GM23338 (cell line): ENCODE measurements at regions not wholly inside any gene's neighbourhood (a gene's known extent, or its start where the extent isn't known, plus 50 kb on each side); places are given as distances from the start of the nearest gene placed in this dataset.

Source experiments
- ATAC-seq: fragments of 200-7000 bp; cut with Tn5 transposase; 3 replicates; pipeline ENCODE4 v1.9.1; 2020
- DNase-seq: peaks from one replicate; pipeline ENCODE4 v3.0.0-alpha.2; 2015; ENCODE audit warnings: low spot score
- H2AFZ ChIP-seq: fragments of 200-600 bp; sonication (generic); 2 replicates; pipeline ENCODE4 v1.8.0; 2016; ENCODE audit warnings: antibody characterized with exemption, mild to moderate bottlenecking, moderate library complexity
- H3F3A ChIP-seq: fragments of 200-600 bp; sonication (generic); replicated peaks from 2 replicates; pipeline ENCODE4 v1.8.0; 2017; ENCODE audit warnings: antibody characterized with exemption, mixed run types, low read depth
- H3K27ac ChIP-seq: fragments of 200-600 bp; sonication (generic); 2 replicates; pipeline ENCODE4 v1.6.1; 2016; ENCODE audit warnings: low read depth
- H3K27me3 ChIP-seq: fragments of 200-600 bp; sonication (generic); 2 replicates; pipeline ENCODE4 v1.8.0; 2016; ENCODE audit warnings: mild to moderate bottlenecking, mixed run types, moderate library complexity; ENCODE audit not compliant: insufficient read depth
- H3K36me3 ChIP-seq: fragments of 200-600 bp; sonication (generic); 2 replicates; pipeline ENCODE4 v1.8.0; 2016; ENCODE audit warnings: mild to moderate bottlenecking; ENCODE audit not compliant: insufficient read depth
- H3K4me1 ChIP-seq: fragments of 200-600 bp; sonication (generic); 2 replicates; pipeline ENCODE4 v1.8.0; 2016; ENCODE audit warnings: mild to moderate bottlenecking, moderate library complexity; ENCODE audit not compliant: insufficient read depth
- H3K4me2 ChIP-seq: fragments of 200-600 bp; sonication (generic); 2 replicates; pipeline ENCODE4 v1.7.1; 2017; ENCODE audit warnings: mixed run types
- H3K4me3 ChIP-seq: fragments of 200-600 bp; sonication (generic); 2 replicates; pipeline ENCODE4 v1.6.1; 2016; ENCODE audit warnings: mixed run types
- H3K79me2 ChIP-seq: fragments of 200-600 bp; sonication (generic); replicated peaks from 2 replicates; pipeline ENCODE4 v1.8.0; 2017; ENCODE audit warnings: mild to moderate bottlenecking; ENCODE audit not compliant: insufficient read depth
- H3K9me2 ChIP-seq: fragments of 200-600 bp; sonication (generic); 2 replicates; pipeline ENCODE4 v1.8.0; 2017; ENCODE audit not compliant: insufficient read depth
- H4K20me1 ChIP-seq: fragments of 200-600 bp; sonication (generic); replicated peaks from 2 replicates; pipeline ENCODE4 v1.8.0; 2017; ENCODE audit warnings: mild to moderate bottlenecking; ENCODE audit not compliant: insufficient read depth
- H3K27ac Mint-ChIP-seq: 2 replicates; pipeline ENCODE4 v1.8.0; 2020; ENCODE audit warnings: inconsistent platforms, mild to moderate bottlenecking, moderate library complexity, mixed read lengths
- H3K27me3 Mint-ChIP-seq: 3 replicates; pipeline ENCODE4 v1.8.0; 2022; ENCODE audit warnings: low read depth, mild to moderate bottlenecking, moderate library complexity, mixed read lengths, inconsistent platforms; ENCODE audit not compliant: insufficient read depth, poor library complexity
- H3K36me3 Mint-ChIP-seq: 3 replicates; pipeline ENCODE4 v1.8.0; 2021; ENCODE audit warnings: low read depth, mild to moderate bottlenecking, inconsistent platforms, moderate library complexity, mixed read lengths
- H3K4me1 Mint-ChIP-seq: 3 replicates; pipeline ENCODE4 v1.8.0; 2020; ENCODE audit warnings: mild to moderate bottlenecking, inconsistent platforms, mixed read lengths
- H3K4me3 Mint-ChIP-seq: 3 replicates; pipeline ENCODE4 v1.8.0; 2021; ENCODE audit warnings: moderate library complexity, mild to moderate bottlenecking, inconsistent platforms, mixed read lengths
- H3K9me3 Mint-ChIP-seq: 3 replicates; pipeline ENCODE4 v1.8.0; 2020; ENCODE audit warnings: moderate library complexity, mild to moderate bottlenecking, inconsistent platforms, mixed read lengths
- CREB1 ChIP-seq: fragments of 250-450 bp; sonication (Bioruptor Pico); IDR thresholded peaks from 2 replicates; pipeline ENCODE4 v1.5.0; 2020; ENCODE audit warnings: low read depth, mild to moderate bottlenecking, moderate library complexity
- CTCF ChIP-seq, 2 experiments: fragments of 200-600 bp in 1 of 2; sonication (generic) in 1 of 2; conservative IDR thresholded peaks; 2 replicates each; pipeline versions ENCODE4 v1.5.1 to v1.6.1; 2016 to 2017; ENCODE audit warnings: antibody characterized with exemption in 2 of 2, low read depth in 2 of 2, mild to moderate bottlenecking in 2 of 2, moderate library complexity in 1 of 2
- ETS1 ChIP-seq: IDR thresholded peaks from 2 replicates; pipeline ENCODE4 v1.6.1; 2016; ENCODE audit warnings: antibody characterized with exemption
- EZH2 ChIP-seq: fragments of 200-600 bp; sonication (generic); IDR thresholded peaks from one replicate; pipeline ENCODE4 v1.8.0; 2017; ENCODE audit warnings: antibody characterized with exemption, mild to moderate bottlenecking, low read depth; ENCODE audit not compliant: unreplicated experiment
- EZH2phosphoT487 ChIP-seq: fragments of 200-600 bp; sonication (generic); IDR thresholded peaks from one replicate; pipeline ENCODE4 v1.8.1; 2018; ENCODE audit warnings: antibody characterized with exemption; ENCODE audit not compliant: unreplicated experiment
- JUNB ChIP-seq: IDR thresholded peaks from one replicate; pipeline ENCODE4 v1.6.1; 2016; ENCODE audit warnings: antibody characterized with exemption; ENCODE audit not compliant: unreplicated experiment
- NANOG ChIP-seq: IDR thresholded peaks from 2 replicates; pipeline ENCODE4 v1.6.1; 2016; ENCODE audit warnings: antibody characterized with exemption, borderline replicate concordance
- POLR2AphosphoS5 ChIP-seq: IDR thresholded peaks from 2 replicates; pipeline ENCODE4 v1.6.1; 2016; ENCODE audit warnings: antibody characterized with exemption, low read depth
- REST ChIP-seq: IDR thresholded peaks from one replicate; pipeline ENCODE4 v1.6.1; 2018; ENCODE audit warnings: antibody characterized with exemption; ENCODE audit not compliant: unreplicated experiment
- STAT1 ChIP-seq: IDR thresholded peaks from one replicate; pipeline ENCODE4 v1.6.1; 2016; ENCODE audit warnings: antibody characterized with exemption; ENCODE audit not compliant: unreplicated experiment
- ZNF114 ChIP-seq: fragments of 250-450 bp; sonication (Bioruptor Pico); IDR thresholded peaks from 2 replicates; pipeline ENCODE4 v1.5.0; 2020; ENCODE audit warnings: mild to moderate bottlenecking, moderate library complexity
- ZNF331 ChIP-seq: fragments of 250-450 bp; sonication (Bioruptor Pico); IDR thresholded peaks from 2 replicates; pipeline ENCODE4 v1.5.0; 2020; ENCODE audit warnings: low read depth, mild to moderate bottlenecking, moderate library complexity
- ZNF462 ChIP-seq: fragments of 250-450 bp; sonication (Bioruptor Pico); IDR thresholded peaks from 2 replicates; pipeline ENCODE4 v1.5.0; 2020; ENCODE audit warnings: mild to moderate bottlenecking, moderate library complexity

- Histone ChIP-seq H3K27ac (no peak overlapping the region), H4K20me1 (no peaks in the 10 kb centered on the region), H3F3A (no peaks in the 10 kb centered on the region), H3K27me3 (no peaks in the 10 kb centered on the region), H3K4me3 (no peak overlapping the region), H3K4me1 (peaks cover 25% of the 10 kb centered on the region), H2AFZ (no peak overlapping the region; the same call in 1 of the 2 replicates), H3K36me3 (0 out of 2 replicates have a peak, but pooled peaks cover 3% of the 10 kb centered on the region), H3K9me2 (no peaks in the 10 kb centered on the region), H3K4me2 (no peak overlapping the region), H3K79me2 (no peaks in the 10 kb centered on the region)
- no peak for DNase-seq
- Mint-ChIP-seq H3K36me3 (peaks cover 3% of the 10 kb centered on the region; the same call in 1 of the 3 replicates), H3K4me3 (no peak overlapping the region), H3K27ac (no peak overlapping the region), H3K4me1 (peaks cover 40% of the 10 kb centered on the region), H3K9me3 (peaks cover under 1% of the 10 kb centered on the region), H3K27me3 (peaks cover 17% of the 10 kb centered on the region)
- ATAC-seq: no peak
- TF ChIP-seq STAT1 (no peak), CTCF (conservative IDR thresholded peaks at IDR 0.05; ENCODE audit: low read depth in 2 of 2) (no peak), ZNF462 (no peak), NANOG (no peak), JUNB (no peak), ZNF114 (CRISPR knock-in tag) (no peak), EZH2phosphoT487 (no peak), ETS1 (no peak), REST (no peak), ZNF331 (no peak), CREB1 (CRISPR knock-in tag) (no peak), POLR2AphosphoS5 (no peak), EZH2 (no peak)
These were observed 89.9 kb downstream of the IER5 start for GRCh38 chr1:181178241-181178879.
